HG03064 (cell line): ENCODE measurements at regions not wholly inside any gene's neighbourhood (a gene's known extent, or its start where the extent isn't known, plus 50 kb on each side); places are given as distances from the start of the nearest gene placed in this dataset.

Source experiments
- ATAC-seq: cut with Tn5 transposase; IDR thresholded peaks from one replicate; pipeline ENCODE4 v1.9.1; 2021; ENCODE audit warnings: low read depth; ENCODE audit not compliant: unreplicated experiment

DNA sequence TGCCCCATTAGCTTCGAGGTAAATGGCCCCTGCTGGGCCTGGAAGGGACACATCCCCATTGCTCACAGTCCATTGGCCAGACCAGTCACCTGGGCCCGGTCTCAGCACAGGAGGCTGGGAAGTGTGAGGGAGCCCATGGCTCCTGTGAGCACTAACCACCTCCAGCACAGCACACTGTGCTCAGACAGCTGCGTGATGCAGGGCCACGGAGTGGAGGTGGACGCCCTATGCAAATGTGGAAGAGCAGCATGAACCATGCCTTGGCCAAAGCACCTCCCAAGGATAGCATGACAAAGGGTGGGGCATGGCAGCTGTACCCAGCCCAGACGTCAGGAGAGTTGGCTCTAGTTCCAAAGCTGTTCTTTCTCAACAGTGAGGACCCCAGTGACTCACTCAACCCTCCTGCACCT is 120.1 kb upstream of the ZMIZ1 start:
- no peak for ATAC-seq

DNA sequence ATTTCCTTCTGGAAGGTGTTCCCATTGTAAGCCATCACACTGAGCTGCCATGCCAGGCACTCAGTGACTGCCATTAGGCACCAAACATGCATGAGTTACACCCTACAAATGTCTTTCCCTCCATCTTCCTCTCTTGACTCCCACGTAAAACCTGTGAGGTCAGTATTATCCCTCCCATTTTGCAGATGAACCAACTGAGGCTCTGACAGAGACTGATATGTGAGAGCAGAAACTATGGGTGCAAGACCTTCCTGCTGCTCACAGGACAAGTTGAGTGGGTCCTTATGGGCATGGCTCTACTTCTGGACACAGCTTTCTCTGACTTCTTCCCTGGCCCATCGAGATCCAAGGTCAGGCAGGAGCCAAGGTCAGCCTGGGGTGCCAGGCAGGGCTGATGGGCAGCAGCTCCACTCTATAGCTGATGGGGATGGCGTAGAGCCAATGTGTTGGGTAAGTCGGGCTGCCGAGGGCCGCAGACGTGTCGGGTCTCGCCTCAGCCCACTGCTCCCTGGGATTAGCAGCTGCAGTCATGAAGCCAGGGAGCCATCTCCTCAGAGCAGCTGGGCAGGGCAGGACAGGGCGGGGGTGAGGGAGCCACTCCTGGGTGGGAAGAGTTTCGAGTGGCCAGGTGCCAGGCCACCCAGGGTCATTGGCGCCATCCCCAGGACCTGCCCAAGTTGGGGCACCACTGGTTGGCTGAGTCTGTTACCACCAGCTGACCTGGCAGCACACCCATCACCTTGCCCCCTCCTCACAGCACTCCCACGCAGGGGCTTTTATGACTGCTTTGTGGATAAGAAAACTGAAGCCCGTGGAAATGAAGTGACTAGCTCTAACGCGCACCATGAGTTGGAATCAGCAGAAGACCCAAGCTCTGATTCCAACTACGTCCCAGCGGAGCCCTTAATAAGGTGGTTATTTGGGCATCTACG is 117.8 kb upstream of the ZMIZ1 start:
- no peak for ATAC-seq

DNA sequence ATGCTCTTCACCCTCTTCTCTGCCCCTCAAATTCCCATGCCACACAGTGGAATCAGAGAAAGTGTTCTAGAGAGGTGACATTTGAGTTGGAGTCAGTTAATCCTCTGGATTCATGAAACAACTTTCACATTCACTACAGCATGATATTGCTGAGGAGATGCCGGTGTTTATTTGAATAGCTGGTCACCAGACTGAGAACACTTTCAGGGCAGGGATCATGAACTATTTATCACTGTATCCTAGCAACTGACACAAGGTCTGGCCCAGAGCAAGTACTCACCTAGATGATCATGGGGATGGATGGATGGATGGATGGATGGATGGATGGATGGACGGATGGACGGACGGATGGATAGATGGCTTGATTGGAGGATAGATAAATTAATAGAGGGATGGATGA is 116.7 kb upstream of the ZMIZ1 start:
- ATAC-seq = no peak

DNA sequence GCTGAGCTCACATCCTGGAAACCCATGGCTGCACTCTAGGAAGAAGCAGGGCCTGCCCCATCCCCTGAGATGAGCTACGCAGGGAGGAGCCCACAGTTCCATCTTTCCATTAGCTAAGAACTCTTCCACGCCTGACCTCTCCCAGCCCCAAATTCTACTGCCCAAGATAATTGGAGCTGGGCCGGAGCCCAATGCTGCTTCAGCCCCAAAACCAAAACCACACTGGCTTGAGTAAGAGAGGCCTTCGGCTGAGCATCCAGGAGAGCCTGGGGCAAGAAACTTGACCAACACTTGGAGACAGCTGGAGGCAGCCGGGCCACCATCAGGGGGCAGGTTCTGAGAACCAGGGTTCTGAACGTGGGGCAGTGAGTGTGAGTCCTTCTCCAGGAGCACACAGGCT is 116.1 kb upstream of the ZMIZ1 start:
- ATAC-seq = no peak

DNA sequence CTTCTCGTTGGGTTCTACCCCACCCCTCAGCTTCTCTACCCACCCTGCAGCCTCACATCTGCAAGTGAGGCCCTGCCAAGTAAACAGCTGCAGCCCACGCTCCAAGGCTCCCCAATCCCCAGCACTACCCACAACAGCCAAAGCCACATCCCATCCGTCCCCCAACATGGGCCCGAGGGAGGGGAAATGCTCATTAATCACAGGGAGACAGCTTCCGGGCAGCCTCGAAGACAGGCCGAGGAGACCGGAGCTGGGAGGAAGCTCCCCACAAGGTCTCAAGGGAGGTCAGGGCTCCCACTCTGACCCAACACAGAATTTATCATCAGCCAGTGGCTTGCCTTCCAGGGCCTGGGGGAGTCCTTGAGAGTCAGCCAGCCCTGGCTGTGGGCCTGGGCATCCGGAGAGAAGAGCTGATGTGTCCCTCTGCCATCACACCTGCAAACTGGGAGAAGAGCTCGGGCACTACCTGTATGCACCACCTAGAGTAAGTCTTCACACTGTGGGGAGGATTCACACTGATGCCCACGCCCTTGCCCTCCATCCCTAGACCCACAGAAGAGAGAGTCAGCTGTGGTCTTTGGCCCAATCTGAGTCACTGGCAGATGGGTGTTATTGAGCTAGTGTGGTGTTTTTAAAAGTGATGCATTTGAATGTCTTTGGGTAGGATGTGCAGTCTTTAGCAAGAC is 115.5 kb upstream of the ZMIZ1 start:
- peak; percentile 76 for ATAC-seq

DNA sequence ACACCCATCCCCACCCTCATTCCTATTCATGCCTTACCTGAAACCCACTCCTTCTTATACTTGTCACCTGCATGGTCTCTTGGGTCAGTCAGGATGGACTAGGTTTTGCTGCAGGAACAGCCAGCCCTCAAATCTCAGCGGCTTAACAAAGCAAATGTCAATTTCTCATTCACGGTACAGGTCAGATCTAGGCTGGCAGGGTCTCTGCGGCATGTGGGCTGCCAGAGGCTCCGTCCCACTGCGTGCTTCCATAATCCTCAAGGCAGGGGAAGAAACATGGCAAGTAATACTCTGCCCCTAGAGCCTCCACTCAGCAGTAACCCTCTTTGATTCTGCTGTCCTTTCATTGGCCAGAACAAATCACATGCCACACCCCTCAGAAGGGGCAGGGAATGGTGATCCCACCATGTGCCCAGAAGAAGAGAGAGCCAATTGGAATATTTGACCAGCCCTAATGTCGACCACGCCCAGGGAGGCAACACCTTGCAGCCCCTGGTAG is 114.9 kb upstream of the ZMIZ1 start:
- ATAC-seq = no peak

DNA sequence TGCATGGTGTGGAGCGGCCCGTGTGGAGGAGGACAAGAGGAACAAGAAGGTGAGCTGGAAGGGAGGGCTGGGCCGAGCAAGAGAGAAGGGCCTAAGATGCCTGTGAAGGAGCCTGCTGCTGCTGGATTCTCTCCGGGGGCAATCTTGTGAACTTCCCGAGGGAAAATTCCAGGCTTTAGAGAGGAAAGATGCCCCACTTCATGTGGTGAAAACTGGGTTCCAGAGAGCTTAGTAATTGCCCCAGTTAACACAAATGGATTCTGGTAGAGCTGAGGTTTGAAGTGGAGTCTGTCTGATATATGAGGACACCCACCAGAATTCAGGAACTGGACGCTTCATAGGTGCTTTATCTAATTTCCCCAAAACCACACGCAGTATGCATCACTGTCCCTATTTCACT is 114.1 kb upstream of the ZMIZ1 start:
- no peak for ATAC-seq

DNA sequence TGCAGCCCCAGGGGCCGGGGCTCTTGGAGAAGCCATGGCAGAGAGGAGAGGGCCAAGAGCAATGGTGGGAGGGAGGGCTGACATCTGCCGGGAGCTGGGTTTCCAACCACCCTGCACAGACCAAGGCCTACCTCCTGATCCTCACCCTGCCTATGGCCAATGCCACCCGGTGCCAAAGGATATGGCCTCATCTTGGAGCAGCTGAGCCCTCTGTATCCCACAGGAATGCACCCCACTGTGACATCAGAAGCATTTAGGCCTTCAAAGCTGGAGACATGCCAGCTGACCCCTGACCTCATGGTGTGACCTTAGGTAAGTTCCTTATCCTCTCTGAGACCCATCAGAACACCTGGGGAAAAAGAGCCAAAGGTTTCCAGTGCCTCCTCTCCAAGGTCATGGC is 113.6 kb upstream of the ZMIZ1 start:
- ATAC-seq = no peak

DNA sequence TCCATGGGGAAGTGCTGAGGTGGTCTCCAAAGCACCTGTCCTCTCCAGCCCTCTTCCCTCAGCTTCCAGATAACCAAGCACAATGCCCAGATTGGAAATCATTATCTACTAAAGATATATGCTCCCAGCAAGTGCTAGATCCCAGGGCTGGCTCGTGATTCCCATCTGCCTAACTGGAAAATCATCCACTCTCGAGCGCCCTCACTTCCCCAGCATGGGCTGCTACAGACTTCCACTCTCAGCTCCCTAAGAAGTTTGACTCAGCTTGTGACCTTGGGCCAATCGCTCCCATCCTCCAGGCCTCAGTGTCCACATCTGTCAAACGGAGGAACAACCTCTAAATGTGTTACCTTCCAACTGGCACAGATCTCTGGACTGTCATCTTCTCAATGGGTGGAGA is 112.4 kb upstream of the ZMIZ1 start:
- ATAC-seq = no peak

DNA sequence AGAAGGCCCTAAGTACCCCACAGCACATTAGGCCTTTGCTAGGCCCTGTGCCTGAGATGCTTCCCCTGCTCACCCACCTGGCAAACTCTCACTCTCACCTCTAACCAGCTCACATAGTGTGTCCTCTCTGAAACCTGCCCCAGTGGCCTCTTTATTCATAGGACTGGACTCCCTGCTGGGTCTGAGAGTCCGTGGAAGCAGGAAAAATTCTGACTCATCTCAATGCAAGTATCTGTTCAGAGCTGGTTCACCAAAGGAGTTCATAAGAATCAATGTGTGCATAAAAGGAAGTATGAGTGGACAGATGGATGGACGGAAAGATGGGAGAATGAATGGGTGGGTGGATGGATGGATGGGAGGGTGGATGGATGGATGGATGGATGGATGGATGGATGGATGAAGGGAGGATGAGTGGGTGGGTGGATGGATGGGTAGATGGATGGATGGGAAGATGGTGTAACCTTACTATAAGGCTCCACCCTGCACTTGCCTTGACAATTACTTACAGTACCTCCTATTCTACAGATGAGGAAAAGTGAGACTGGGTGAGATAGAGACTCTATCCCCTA is 111.2 kb upstream of the ZMIZ1 start:
- no peak for ATAC-seq

DNA sequence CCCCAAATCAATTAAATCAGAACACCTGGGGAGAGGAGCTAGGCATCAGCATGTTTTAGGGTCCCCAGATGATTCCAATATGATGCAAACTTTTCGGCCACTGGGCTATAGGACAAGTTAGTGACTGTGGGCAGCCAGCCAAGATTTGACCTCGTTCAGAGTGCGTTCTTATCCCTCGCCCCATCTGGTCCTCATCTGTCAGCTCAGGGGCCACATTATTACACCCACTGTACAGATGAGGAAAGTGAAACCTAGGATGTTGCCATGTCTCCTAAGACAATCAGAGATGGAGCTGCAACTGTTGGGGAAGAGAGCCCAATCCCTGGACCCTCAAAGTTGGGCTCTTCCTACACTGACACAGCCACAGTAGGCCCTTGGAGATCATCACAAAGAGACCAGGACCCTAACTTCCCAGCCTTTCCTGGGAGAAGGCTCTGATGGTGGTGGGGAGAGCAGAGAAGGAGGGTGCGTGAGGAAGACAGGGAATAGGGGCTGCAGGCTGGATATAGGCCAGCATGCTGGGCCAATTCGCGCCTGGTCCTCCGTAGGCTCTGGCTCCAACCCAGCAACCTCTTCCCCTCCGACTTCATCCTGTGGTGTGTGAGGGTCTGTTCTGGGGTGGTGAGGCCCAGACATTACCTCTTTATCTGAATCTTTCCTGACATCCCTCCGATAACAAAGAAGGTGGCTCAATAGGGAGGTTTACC is 109.4 kb upstream of the ZMIZ1 start:
- ATAC-seq = no peak

DNA sequence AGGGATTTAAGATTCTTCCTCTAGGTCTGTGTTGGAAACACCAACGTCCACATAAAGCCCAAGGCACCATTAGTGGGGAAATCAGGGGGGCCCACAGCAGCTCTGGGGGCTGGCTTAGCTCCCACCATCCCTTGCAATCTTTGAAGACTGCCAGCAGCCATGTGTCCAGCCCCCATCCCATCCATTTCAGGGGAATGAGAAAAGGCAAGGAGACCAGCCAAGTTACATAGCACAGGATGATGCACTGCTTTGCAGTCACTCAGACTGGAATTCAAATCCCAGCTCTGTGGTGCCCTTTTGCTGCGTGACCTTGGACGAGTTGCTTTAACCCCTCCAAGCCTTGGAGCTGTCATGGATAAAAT is 108.9 kb upstream of the ZMIZ1 start:
- ATAC-seq = no peak

DNA sequence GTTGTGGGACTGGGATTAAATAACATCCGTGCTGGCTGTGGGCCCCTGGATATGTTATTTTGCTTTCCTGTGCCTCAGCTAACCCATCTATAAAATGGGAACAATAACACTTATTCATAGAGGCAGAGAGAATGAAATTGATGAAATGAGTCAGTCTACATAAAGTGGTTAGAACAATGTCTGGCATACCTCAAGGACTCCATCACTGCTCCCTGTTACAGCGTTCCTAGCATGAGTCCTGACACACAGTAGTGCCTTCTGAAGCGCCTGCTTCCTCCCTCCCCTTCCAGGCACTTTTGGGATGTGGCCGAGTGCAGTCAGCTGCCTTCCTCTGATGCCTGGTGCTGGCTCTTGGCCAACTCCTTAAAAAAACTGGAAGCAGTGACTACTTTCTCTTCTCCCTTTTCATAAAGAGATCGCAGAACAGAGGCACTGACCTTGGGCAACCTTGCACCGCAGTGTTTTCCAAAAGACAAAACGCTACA is 108.4 kb upstream of the ZMIZ1 start:
- no peak for ATAC-seq

DNA sequence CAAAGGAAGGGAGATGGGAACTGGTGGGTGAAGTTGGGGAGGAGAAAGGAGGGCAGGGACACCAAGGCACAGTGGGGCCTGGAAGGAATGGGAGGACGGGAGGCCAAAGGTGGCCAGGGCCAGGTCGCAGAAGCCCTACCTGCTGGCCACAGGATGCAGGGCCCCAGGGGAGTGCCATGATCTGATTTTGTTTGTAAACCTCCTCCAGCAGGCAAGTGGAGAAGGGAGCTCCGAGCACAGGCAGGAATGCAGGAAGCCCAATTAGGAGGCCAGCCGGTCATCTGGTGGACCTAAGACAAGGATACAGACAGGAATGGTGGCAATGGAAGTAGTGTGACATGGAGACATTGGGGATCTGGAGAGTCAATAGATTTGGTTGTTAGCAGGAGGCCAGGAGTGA is 107.0 kb upstream of the ZMIZ1 start:
- ATAC-seq = no peak

DNA sequence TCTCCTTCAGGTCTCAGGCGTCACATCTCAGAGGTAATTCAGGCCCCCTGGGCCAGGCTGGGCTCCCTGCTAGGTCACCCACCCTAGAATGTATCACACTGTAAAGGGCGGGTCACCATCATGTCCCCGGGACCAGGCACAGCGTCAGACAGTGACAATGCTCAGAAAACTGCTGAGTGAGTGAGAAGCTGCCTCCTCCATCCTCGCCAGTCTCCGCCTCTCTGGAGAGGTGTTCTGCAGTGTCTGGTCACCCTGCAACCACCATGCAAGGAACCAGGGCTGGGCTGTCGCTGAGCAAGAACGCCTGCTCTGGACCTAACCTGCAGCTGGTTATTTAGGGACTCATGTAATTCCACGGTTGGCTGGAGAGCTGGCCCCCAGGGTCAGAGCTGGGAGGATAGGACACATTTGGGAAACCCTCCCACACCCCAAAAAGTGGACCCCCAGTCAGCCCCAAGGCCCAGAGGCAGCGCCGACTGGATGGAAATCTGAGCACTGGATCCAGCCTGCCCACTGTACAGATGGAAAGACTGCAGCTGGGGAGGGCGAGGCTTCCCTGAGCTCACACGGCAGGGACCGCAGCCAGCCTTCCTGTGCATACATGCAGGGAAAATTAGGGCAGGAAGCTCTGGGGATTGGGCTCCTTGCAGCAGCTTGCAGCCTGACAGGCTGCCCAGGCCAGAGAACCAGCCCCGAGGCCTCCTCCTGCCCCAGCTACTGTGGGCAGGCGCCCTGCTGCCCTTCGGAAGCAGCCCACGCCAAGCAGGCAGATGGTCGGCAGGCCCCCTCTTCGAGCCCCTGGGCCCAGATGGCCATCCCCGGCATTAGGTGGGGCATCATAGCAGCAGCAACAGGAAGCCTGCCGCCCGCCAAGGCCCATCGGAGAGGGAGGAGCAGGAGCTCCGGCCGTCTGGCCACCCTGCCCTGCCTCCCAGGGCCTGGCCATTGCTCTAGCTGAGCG is 105.4 kb upstream of the ZMIZ1 start:
- ATAC-seq = no peak

DNA sequence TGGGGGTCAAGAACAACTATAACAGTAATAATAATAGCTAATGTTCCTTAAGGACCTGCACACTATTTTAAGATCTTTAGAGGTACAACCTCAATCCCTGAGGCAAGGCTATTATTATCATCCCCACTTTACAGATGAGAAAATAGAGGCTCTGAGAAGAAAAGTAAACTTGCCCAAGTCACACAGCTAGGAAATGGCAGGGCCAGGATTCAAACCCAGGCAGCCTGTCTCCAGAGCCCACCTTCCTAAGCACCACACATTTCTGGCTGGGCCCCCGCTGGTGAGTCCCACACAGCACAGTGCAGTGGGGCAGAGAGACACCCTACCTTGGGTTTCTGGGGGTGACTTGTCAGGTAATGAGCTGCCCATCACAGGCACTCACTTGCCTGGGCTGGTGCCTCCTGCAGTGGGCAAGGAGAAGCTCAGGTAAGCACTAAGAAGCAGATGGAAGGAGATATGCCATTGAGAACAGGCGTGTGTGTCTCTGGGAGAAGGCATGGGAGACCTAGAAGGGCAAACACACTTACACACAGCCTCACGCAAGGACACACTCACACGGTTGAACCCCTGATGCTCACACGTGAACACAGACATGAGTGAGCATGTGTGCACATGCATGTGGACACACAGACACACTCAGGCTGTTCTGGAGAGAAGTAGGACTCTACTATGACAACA is 104.4 kb upstream of the ZMIZ1 start:
- ATAC-seq = no peak

DNA sequence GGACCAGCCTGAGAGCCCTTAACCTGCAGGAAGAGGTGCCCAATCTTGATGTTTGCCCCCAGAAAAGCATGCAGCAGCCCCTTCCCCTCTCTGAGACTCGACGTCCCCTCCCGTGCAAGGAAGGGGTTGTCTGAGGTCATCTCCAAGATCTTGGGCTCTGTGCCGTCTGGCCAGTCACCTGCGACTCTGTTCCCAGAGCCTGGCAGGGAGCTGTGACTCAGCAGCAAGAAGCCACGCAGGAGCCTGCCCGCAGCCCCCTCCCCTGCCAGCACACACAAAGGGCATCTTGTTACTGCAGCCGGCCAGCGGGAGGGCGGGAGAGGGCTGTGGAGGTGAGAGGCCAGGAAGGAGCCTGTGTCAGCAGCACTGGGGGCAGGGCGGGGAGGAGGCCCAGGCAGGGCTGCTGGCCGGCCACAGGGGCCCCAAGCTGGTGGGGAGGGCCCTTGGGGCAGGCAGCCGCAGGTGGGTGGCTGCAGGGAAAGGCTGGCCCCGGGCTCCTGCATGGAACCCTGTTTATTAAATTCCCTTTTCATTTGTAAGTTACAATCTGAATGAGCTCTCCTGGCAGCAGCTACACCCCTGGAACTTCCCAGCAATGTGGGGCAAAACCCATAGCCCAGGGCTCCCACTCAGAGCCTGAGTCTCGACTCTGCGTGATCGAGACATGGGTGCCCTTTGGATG is 103.7 kb upstream of the ZMIZ1 start:
- ATAC-seq = no peak

DNA sequence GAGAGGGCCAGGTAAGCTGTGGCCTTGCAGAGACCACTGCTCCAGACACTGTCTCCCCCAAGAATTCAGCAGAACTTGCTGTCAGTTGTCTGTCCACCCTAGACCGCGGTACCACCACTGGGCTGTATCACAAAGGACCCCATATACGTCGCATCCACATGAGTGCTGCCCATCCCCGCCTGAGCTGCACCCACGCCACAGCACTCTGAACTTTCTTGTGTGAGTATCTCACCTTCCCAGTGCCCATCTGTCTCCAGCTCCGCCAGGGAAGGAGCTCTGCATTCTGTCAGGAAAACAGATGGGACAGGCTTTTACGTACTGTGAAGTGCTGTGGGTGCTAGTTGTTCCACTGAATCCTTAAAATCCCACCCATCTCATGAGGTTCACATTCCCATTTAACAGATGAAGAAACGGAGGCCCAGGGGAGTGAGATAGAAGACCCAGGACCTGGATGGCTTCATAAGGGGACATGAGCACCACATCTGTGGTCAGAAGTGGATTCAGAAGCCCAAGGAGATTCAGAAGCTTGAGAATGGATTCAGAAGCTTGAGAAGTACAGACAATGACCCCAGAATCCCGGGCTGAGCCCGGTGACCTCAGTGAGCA is 102.5 kb upstream of the ZMIZ1 start:
- ATAC-seq = no peak
